CD4-positive, alpha-beta T cell (primary cell): ENCODE measurements at regions not wholly inside any gene's neighbourhood (a gene's known extent, or its start where the extent isn't known, plus 50 kb on each side); places are given as distances from the start of the nearest gene placed in this dataset.

ENCODE experiments used
- ATAC-seq: fragments of 200-7000 bp; cut with Tn5 transposase; one replicate; pipeline ENCODE4 v1.10.0; 2022; ENCODE audit warnings: mild to moderate bottlenecking; ENCODE audit not compliant: poor library complexity
- CTCF ChIA-PET: fragments of 350-600 bp; sonication (Branson Sonifier 250); formaldehyde crosslinking; loops from one replicate; lab custom pipeline; 2021; ENCODE audit warnings: antibody characterized with exemption, inconsistent platforms; lab: Charles Lee
- POLR2A ChIA-PET: fragments of 350-600 bp; sonication (Branson Sonifier 250); formaldehyde crosslinking; loops from one replicate; lab custom pipeline; 2021; ENCODE audit warnings: antibody characterized with exemption, inconsistent platforms; lab: Charles Lee
- DNase-seq, 14 experiments: peaks; one replicate each; pipeline ENCODE4 v3.0.0-alpha.2; 2013 to 2020; ENCODE audit warnings: mixed read lengths in 2 of 14
- H3K27ac ChIP-seq, 2 donors: one replicate each; pipeline versions ENCODE4 v1.5.1 to v1.7.0; 2013; ENCODE audit warnings: low read length in 2 of 2, low read depth in 1 of 2, mild to moderate bottlenecking in 1 of 2
- H3K27me3 ChIP-seq, 2 experiments: 1 replicate in 1 of 2; 2 replicates in 1 of 2; pipeline versions ENCODE4 v1.6.1 to v1.7.0; 2013; ENCODE audit warnings: low read length in 2 of 2, control low read depth in 1 of 2, mild to moderate bottlenecking in 1 of 2, moderate library complexity in 1 of 2; ENCODE audit not compliant: insufficient read depth in 2 of 2, control insufficient read depth in 1 of 2
- H3K36me3 ChIP-seq: one replicate; pipeline ENCODE4 v1.6.1; 2013; ENCODE audit warnings: low read length, control low read depth; ENCODE audit not compliant: insufficient read depth
- H3K4me1 ChIP-seq: one replicate; pipeline ENCODE4 v1.6.1; 2013; ENCODE audit warnings: low read length, control low read depth; ENCODE audit not compliant: insufficient read depth
- H3K4me3 ChIP-seq: one replicate; pipeline ENCODE4 v1.5.1; 2013; ENCODE audit warnings: mild to moderate bottlenecking, low read length, moderate library complexity
- H3K9me3 ChIP-seq, 2 experiments: 1 replicate in 1 of 2; 2 replicates in 1 of 2; pipeline versions ENCODE4 v1.6.1 to v1.7.0; 2013; ENCODE audit warnings: low read length in 2 of 2, mild to moderate bottlenecking in 2 of 2, control low read depth in 1 of 2, moderate library complexity in 1 of 2; ENCODE audit not compliant: control insufficient read depth in 1 of 2, insufficient read depth in 1 of 2
- H3K27ac Mint-ChIP-seq: one replicate; pipeline ENCODE4 v1.8.0; 2020; ENCODE audit warnings: mixed read lengths
- H3K27me3 Mint-ChIP-seq: one replicate; pipeline ENCODE4 v1.8.0; 2021; ENCODE audit warnings: mixed read lengths
- H3K36me3 Mint-ChIP-seq: one replicate; pipeline ENCODE4 v1.8.0; 2021; ENCODE audit warnings: low read depth, mixed read lengths
- H3K4me1 Mint-ChIP-seq: one replicate; pipeline ENCODE4 v1.8.0; 2021; ENCODE audit warnings: low read depth, mixed read lengths
- H3K4me3 Mint-ChIP-seq: one replicate; pipeline ENCODE4 v1.8.0; 2020; ENCODE audit warnings: mild to moderate bottlenecking, mixed read lengths
- H3K9me3 Mint-ChIP-seq: one replicate; pipeline ENCODE4 v1.8.0; 2020; ENCODE audit warnings: mixed read lengths
- intact Hi-C, 2 experiments: fragments of 100-400 bp; cut with DNase I in 1 of 2; cut with micrococcal nuclease in 1 of 2; formaldehyde crosslinking; loops; one replicate each; pipeline versions ENCODE4 v1.15.1 to v1.9.0; 2023 to 2025; cut with DNase I, micrococcal nuclease
- TF ChIP-seq, protein P1 (sequence below): fragments of 200-600 bp; IDR thresholded peaks from one replicate; pipeline ENCODE4 v1.8.0; 2022; ENCODE audit warnings: antibody characterized with exemption, mild to moderate bottlenecking

DNA sequence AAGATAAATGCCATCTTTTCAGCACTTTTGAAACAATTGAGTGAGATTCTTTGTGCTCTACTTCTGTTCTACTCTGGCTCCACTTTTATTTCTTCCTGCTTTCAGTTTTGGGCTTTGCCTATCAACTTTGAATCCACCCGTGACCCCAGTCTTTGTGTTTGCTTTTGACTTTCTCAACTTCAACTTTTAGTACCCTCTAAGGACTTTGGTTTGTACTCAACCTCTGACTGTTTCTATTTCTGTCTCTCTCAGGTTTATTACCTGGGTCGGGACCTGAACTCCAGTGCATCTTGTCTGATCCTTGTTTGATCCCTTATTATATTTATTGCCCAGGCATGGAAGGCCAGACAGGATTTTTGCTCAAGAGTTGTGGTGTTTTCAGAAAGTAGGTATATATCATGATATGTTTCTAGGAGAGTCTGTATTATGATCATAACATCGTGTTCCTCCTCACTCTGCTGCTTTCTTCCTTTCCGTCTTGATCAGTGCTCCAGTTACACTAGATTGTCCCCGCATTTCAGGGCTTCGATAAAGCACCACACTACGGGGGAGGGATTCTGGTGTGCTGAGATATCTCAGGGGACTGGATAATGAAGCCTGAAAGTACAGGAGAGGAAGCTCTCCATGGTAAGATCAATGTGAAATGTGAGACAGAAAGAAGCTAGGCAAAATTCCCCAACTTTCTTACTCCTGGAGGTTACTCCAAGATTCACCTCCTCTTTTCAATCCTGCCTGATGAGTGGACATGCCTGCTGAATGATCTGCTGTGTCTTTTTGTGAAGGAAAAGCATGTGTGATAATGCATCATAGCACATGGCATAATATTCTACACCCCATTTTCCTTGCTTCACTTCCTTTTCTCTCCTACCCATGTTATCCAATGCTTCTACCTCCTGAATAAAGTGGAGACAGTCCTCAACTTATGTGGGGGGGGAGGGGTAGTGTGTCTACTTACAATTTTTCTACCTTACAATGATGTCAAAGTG lies 155.5 kb upstream of the GRIN3A start:
- POLR2A ChIA-PET, result no interaction called here
- Histone ChIP-seq H3K27ac (no peak overlapping the region), H3K36me3 (no peaks in the 10 kb centered on the region), H3K4me3 (no peak overlapping the region), H3K27me3 (no peaks in the 10 kb centered on the region), H3K4me1 (no peaks in the 10 kb centered on the region), H3K9me3 (no peaks in the 10 kb centered on the region)
- CTCF ChIA-PET, result no interaction called here
- H3K27ac Mint-ChIP-seq, result no peak overlapping the region
- H3K4me3 Mint-ChIP-seq, result no peak overlapping the region
- H3K4me1 Mint-ChIP-seq, result no peaks in the 10 kb centered on the region
- no peaks in the 10 kb centered on the region for H3K9me3 Mint-ChIP-seq
- no peaks in the 10 kb centered on the region for H3K27me3 Mint-ChIP-seq
- TF ChIP-seq, protein P1, sequence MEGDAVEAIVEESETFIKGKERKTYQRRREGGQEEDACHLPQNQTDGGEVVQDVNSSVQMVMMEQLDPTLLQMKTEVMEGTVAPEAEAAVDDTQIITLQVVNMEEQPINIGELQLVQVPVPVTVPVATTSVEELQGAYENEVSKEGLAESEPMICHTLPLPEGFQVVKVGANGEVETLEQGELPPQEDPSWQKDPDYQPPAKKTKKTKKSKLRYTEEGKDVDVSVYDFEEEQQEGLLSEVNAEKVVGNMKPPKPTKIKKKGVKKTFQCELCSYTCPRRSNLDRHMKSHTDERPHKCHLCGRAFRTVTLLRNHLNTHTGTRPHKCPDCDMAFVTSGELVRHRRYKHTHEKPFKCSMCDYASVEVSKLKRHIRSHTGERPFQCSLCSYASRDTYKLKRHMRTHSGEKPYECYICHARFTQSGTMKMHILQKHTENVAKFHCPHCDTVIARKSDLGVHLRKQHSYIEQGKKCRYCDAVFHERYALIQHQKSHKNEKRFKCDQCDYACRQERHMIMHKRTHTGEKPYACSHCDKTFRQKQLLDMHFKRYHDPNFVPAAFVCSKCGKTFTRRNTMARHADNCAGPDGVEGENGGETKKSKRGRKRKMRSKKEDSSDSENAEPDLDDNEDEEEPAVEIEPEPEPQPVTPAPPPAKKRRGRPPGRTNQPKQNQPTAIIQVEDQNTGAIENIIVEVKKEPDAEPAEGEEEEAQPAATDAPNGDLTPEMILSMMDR, result no peak
- no peak for DNase-seq
- no peaks in the 10 kb centered on the region for H3K36me3 Mint-ChIP-seq
- no peak for ATAC-seq
- intact Hi-C loops, result no loop called here

DNA sequence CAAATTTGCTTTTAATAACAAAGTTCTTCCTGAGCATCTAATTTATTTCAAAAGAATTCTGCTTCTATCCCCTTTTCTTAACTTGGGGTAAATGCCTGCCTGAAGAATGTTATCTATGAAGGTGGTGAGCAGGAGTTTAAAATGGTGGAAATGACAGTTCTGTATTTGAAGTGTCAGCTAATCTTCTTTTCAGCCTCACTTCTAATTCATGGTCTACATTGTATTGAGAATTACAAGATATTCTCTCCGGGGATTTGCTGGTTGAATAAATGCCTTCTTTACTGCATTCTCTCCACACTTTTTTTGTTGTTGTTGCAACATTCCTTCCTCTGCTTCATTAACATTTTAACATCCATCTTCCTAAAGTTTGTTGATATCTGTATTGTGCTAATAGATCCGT lies 143.1 kb upstream of the GRIN3A start:
- DNase-seq (no peak), ATAC-seq (no peak)
- Mint-ChIP-seq H3K4me1 (no peaks in the 10 kb centered on the region), H3K36me3 (no peaks in the 10 kb centered on the region), H3K4me3 (no peak overlapping the region), H3K27ac (no peak overlapping the region), H3K27me3 (no peaks in the 10 kb centered on the region), H3K9me3 (no peaks in the 10 kb centered on the region)
- Histone ChIP-seq H3K27ac (no peak overlapping the region), H3K9me3 (no peaks in the 10 kb centered on the region), H3K36me3 (no peaks in the 10 kb centered on the region), H3K4me1 (no peaks in the 10 kb centered on the region), H3K4me3 (no peak overlapping the region), H3K27me3 (no peaks in the 10 kb centered on the region)
- intact Hi-C loops, result no loop called here
- TF ChIP-seq, protein P1, result no peak
- ChIA-PET CTCF (no interaction called here), POLR2A (no interaction called here)

DNA sequence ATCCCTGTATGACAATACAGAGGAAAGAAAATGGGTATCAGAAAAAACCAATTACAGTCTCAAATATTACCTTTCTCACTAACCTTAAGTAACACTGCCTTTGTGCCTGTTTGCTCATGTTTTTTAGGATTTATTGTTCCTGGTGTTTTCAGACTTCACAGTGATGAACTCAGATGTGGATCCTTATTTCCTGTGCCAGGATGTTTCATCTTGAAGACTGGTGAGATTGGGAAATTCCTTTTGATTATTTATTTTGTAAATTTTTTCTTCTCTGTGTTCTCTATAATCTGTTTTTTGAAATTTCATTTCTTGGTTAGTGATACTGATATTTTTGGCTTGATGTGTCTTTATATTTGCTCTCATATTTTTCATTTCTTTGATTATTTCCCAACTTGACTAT lies 142.4 kb upstream of the GRIN3A start:
- ChIA-PET POLR2A (no interaction called here), CTCF (no interaction called here)
- Histone ChIP-seq H3K27me3 (no peaks in the 10 kb centered on the region), H3K27ac (no peak overlapping the region), H3K4me3 (no peak overlapping the region), H3K36me3 (no peaks in the 10 kb centered on the region), H3K4me1 (no peaks in the 10 kb centered on the region), H3K9me3 (no peaks in the 10 kb centered on the region)
- intact Hi-C loops, result no loop called here
- DNase-seq (no peak), ATAC-seq (no peak)
- Mint-ChIP-seq H3K4me1 (no peaks in the 10 kb centered on the region), H3K4me3 (no peak overlapping the region), H3K9me3 (no peaks in the 10 kb centered on the region), H3K27ac (no peak overlapping the region), H3K27me3 (no peaks in the 10 kb centered on the region), H3K36me3 (no peaks in the 10 kb centered on the region)
- TF ChIP-seq, protein P1, result no peak
